GM19438 (cell line): ENCODE measurements at regions not wholly inside any gene's neighbourhood (a gene's known extent, or its start where the extent isn't known, plus 50 kb on each side); places are given as distances from the start of the nearest gene placed in this dataset.
A peak's percentile ranks its signal among the peaks of the same experiment; 100 is the strongest.
"Not testable (repeated sequence)": the region's sequence is repeated elsewhere in the genome, so short reads cannot be mapped to it uniquely, and the experiment has no call there.

Source experiments
- ATAC-seq: cut with Tn5 transposase; IDR thresholded peaks from one replicate; pipeline ENCODE4 v1.9.1; 2021; ENCODE audit warnings: low read depth; ENCODE audit not compliant: unreplicated experiment

DNA sequence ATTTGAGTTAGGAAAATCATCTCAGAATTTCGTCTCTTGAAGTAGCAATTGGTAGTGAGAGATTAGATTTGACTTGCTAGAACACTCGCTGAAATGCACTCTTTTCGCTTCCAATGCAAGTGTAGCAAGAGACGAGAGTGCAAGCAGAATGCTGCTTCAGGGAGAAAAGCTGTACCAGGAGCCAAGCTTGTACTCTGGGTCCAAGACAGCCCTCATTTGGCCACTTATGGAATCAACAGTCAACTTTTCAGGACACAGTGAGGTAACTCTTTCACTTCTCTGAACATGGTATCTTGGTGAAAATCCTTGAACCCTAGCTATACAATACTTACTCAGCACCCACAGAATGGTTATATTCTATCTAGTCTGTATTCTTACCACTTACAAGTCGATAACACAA, 107.6 kb upstream of the TERB2 start:
- ATAC-seq, result not testable (repeated sequence)

DNA sequence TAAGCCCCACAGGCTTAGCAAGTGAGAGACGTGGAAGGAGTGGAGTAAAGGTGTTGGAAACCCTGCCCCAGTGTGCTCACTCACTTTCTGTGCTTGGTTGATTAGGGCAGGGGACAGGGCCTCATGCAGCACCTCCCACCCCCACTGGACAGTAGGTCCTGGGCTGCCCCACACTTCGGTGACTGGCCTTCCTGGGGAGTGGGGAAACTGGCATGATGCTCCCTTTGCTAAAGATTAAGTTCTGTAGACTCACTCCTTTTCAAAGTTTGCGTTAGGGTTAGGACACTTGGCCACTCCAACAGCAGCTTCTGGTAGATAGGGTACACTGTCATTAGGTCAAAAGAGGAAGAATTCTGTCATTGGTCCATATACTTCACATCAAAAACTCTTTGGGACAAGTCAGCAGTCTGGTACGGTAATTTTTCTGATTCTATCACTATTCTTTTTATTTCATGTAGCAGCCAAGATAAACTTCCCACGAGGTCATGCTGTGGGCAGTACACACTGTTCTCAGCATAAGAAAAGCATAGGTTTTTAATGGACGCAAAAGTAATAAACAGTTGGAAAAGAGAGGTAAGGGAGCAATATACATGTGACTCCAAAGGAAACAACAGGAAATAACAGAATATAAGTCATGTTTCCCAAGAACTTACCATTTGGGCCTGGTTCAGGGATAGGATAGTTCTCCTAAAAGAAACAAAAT, 106.6 kb upstream of the TERB2 start:
- not testable (repeated sequence) for ATAC-seq

DNA sequence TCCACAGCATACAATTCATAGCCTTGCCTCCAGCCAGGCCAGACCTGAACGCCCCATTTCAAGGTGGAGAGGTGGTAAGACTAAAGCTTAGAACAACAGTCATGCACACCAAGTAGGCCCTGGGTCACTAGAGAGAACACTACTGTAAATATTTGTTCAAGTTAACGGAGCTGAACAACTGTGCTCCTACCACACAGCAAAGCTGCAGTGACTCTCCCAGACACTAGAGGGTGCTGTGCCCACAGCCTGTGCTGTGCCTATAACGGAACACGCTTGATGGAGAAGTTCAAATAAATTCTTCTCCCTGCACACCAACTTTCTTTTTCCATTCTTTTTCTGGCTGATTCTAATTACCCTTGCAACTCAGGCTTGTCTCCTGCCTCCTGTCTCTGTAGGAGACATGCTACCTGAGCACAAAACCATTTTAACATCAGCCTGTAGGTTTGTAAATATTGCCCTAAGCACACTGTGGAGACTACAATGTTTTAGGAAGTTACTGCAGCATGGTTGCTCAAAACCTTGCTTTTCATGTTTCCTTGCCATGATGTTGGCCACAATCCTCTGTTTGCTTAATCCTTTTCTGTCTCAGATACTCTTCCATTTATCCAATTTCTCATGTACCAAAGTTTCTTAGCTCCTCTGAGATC, 103.1 kb upstream of the TERB2 start:
- peak; percentile 74 for ATAC-seq

DNA sequence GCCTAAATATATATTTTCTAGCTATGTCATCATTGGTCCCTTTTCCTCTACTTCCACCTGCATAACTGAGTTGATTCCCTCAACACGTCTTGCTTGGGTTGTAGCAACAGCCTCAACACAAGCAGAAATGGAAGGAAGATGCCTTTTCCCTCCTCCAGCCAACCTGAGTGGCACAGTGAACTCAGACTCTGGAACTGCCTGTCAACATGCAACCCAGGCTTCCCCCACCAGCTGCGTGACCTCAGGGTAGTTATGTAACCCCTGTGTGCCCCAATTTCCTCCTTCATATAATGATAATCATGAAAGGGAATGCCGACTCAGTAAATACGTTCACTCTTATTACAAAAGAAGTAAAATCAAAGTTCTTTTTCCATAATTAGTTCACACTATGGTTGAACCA, 101.8 kb upstream of the TERB2 start:
- not testable (repeated sequence) for ATAC-seq

DNA sequence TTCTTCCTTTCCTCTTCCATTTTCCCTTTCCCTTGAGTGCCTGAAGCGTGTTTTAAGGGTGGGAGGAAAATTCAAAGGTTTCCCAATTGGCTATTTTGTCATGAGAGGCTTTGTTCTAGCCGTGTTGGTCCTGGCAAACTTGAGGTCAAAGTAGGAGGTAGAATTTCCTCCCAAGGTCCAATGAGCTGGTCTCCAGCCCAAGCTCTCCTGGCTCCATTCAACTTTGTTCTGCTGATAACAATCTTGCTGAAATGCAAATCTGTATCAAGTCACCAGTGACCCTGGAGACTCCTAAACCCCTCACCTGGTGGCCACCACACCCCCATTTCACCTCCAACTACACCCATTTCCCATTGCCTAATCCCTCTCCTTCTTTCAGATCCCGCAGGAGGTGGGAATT, 100.2 kb upstream of the TERB2 start:
- ATAC-seq, result not testable (repeated sequence)

DNA sequence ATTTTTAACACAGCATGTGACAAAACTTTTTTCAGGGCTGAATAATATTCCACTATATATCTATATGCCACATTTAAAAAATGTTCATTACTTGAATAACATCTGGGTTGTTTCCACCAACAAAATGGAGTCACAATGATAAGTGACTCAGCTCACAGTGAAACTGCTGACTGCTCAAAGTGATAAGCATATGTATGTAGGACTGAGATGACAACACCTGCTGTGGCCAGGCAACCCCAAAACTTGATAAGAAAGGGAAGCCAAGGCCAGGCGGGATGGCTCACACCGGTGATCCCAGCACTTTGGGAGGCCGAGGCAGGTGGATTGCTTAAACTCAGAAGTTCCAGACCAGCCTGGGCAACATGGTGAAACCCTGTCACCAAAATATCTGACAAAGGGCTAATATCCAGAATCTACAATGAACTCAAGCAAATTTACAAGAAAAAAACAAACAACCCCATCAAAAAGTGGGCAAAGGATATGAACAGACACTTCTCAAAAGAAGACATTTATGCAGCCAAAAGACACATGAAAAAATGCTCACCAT, 99.2 kb upstream of the TERB2 start:
- not testable (repeated sequence) for ATAC-seq

DNA sequence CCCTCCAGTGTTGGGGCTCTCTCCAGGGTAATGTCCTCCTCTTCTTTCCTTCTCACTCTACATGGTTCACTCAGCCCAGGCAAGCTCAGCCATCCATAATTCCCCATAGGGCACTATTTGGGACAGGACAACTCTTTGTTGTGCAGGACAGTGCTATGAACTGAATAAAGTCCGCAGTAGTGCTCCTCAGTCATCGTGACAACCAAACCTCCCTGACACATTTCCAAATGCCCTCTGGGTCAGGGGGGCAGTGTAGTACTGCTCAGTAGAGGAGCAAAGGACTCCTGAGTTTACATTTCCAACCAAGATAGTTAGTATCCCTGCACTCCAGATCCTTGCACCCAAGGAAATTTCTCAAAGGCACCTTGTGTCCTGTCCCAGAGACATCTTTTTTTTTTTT, 97.4 kb upstream of the TERB2 start:
- not testable (repeated sequence) for ATAC-seq

DNA sequence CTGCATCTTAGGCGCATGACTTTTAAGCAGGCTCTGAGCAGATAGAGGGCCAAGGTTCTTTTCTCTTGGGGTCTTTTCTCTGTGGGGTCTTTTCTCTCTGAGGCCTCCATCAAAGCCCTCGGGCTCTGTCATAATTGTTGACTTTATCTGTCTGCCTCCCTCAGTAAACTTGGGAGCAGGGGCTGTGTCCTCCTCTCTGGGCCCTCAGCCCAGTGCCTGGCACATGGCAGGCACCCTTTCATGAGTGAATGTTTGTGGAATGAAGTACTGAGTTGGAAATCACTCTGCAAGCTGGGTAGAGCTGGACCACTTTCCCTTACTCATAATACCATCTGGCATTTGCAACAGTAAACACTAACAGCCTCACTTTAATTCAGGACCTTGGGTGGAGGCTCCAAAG, 96.3 kb upstream of the TERB2 start:
- not testable (repeated sequence) for ATAC-seq

DNA sequence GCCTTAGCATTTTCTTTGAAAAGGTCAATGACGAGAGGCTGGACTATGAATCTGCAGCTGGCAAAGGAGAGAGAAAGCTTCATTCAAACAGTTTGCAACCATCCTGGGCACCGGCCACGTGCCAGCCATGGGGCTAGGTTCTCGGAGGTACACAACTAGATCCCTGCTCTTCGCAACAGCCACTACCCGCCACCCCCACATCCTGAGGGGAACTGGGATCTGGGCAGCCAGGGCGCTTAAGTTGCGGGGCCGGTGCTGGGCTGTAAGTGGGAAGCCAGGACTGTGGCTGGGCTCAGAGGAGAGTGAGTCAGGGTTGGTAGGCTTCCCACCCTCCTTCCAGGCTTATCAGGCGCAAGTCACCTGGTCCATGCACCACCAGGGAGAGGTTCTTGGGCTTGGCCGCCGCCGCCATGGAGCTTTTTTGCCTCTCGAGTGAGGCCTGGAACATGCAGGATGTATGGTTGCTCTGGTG, 95.0 kb upstream of the TERB2 start:
- ATAC-seq, result no peak

DNA sequence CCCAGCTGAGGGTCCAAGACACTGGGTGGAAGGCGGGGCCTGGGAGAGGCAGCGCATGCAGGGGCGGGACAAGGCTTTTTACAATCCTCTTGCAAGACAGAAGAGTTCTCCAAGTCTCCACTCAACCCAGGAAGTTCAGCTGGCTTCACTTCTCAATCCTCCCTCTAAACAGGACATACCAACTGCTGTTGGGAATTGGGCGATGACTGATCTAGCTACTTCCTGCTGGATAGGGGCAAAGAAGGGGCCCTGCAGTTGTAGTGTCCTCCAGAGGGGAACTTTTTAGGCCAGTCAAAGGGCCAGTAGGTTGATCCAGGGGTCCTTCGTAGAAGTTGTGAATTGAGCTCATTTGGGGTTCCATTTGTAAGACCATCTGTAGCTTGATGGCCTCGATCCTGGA, 94.6 kb upstream of the TERB2 start:
- no peak for ATAC-seq

DNA sequence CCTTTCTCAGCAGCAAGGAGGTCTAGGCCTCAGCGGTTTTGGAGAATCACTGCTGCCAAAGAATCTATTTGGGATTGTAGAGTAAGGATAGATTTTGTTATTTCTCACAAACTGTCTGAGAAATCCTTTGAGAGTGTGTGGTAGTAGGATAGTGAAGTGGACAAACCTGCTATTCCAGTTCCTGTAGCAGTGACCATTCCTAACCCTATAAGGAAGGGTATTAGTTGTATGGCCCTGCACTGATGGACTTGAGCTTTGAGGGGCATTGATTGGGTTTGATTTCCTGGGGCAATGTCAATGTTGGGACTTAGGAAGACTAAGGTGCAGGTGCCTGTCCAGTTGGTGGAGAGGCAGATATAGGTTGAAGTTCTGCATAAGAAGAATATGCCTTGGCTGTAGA, 93.6 kb upstream of the TERB2 start:
- not testable (repeated sequence) for ATAC-seq

DNA sequence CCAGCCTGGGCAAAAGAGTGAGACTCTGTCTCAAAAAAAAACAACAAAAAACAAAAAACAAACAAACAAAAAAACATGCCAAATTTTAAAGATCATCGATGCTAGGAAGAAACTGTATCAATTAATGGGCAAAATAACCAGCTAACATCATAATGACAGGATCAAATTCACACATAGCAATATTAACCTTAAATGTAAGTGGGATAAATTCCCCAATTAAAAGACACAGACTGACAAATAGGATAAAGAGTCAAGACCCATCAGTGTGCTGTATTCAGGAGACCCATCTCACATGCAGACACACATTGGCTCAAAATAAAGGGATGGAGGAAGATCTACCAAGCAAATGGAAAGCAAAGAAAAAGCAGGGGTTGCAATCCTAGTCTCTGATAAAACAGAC, 88.4 kb upstream of the TERB2 start:
- not testable (repeated sequence) for ATAC-seq

DNA sequence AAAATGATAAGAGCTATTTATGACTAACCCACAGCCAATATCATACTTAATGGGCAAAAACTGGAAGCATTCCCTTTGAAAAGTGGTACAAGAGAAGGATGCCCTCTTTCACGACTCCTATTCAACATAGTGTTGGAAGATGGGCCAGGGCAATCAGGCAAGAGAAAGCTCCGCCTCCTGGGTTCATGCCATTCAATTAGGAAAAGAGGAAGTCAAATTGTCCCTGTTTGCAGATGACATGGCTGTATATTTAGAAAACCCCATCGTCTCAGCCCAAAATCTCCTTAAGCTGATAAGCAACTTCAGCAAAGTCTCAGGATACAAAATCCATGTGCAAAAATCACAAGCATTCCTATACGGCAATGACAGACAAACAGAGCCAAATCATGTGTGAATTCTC, 86.4 kb upstream of the TERB2 start:
- not testable (repeated sequence) for ATAC-seq

DNA sequence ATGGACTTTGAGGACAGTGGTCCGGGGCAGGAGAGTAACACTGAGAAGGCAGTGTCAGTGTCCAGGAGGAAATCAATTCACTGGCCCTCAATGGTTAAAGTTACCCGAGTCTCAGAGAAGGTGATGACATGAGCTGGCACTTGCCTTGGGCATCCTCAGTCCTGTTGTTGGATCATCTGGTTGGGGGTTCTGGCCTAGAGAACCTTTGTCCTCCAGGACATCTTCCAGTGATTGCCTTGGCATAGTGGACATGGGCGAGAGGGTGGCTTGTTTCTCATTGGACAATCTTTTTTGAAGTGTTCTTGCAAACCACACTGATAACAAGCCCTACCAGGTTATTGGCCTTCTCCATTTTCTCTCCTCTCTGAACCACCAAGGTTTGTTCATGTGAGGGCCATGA, 83.4 kb upstream of the TERB2 start:
- ATAC-seq, result no peak

DNA sequence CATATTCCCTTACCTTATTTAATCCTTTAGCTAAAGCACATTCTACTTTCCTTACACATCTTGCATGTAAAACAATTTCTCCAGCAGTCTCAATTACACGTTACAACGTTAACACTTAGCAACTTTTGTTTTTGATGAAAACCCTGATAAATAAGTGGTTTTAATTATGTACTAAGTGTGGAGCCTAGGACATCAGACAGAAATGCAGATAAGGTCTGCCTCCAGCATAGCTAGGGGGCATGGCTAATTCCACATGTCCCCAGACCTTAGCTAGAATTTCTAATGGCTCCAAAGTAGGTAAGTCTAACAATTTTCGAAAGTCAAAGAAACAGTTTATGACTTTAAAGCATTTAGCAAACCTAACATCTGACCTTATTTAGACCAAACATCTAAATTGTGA, 77.4 kb upstream of the TERB2 start:
- no peak for ATAC-seq

DNA sequence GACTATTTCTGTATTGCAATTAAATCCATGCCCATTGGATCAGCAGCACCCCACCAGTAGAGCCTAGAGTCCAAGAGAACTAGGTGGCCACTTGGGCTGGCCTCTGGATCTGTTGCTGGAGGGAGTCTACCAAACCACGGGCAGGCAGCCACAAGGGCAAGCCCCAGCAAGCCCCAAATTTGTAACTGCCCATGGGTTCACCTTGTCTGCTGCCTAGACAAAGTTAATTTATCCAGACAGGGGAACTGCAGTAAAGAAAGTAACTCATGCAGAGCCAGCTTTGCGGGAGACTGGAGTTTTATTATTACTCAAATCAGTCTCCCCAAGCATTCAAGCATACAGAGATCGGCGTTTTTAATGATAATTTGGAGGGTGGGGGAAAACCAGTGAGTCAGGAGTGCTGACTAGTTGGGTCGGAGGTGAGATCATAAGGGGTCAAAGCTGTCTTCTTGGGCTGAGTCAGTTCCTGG, 74.0 kb upstream of the TERB2 start:
- ATAC-seq, result peak; percentile 69

DNA sequence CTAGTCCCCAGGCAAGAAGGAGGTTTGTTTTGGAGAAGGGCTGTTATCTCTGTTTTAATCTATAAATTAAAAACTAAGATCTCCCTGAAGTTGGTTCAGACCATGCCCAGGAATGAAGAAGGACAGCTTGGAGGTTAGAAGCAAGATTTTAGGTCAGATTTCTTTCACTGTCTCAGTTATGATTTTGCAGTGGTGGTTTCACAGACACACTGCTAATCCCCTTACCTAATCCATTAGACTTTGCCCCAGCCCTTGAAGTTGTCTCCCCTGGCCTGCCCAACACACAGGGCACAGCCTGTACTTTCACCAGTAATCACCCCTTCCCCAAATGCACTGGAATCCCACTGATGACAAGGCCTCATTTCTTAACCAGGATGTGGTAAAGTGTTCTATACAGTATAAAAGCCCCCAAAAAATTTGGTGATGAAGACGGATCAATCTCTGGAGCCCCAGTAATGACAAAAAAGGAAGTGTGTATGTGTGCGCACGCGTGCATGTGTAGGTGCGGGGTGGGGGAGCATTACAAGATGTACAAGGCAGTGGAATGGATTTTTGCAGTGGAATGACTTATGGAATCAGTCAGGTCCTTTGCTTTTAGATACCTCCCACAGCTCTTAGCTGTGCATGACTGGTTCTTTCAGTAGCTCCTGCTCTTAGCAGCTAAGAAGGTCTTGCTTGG, 73.1 kb upstream of the TERB2 start:
- no peak for ATAC-seq

DNA sequence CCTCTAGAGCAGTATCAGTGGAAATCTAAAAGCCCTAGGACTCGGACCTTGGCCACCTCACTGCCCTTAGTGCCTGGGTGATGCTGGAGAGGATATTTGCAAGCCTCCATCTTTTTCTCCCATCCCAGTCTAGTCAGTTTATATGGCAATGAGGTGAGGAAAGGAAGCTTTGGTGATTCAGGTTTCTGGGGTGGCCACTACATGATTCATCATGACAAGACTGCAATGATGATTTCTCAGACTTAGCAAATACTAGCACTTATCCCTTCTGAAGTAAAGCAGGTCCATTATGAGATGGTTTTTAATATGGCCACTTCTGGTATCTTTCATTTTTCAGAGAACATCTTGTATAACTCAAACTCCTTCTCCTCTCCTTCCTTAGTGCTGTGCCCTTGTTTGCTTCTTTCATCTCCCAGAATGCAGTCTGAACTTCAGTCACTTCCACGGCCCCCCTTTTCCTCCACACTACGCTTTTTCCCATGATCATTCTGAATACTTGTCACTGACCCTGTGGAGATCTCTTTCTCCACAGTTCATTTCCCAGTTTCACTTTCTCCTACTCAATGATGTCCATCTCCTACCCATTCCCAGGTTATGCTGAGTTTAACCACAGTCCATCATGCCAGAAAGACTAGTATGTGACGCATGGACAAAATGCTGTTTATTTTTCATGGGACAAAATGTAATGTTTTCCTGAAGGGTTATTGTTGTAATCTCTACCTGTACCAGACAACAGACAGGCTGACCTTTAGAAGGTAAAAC, 57.4 kb upstream of the TERB2 start:
- not testable (repeated sequence) for ATAC-seq

DNA sequence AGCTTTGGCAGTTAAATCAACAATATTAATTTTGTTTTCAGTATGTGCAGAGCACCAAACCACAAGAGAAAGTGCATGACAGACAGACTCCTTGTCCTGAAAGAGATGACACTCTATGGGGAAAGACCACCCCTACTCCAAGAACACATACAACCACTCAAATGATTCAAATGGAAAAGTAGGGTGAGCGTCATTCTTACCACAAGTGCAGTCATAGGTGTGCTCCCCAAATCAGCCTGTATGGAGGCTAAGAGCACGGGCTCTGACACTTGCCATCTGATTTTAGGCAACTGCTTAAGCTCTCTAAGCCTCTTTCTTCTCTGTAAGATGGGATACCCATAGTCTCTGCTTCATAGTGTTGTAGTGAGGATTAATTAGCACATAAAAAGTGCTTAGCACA, 56.7 kb upstream of the TERB2 start:
- not testable (repeated sequence) for ATAC-seq

DNA sequence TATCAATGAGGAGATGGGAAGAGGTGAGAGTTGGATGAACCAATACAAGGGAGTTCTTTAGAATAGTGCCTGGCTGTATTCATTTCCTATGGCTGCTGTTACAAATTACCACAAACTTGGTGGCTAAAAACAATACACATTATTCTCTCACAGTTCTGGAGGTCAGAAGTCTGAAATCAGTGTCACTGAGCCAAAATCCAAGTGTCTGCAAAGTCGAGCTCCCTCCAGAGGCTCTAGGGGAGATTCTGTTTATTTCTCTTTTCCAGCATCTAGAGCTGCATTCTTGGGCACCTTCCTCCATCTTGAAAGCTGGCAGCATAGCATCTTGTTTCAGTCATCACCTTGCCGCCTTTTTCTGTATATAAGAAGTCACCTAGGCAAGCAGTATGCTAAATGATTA, 55.7 kb upstream of the TERB2 start:
- not testable (repeated sequence) for ATAC-seq
